ENCODE measurements at regions not wholly inside any gene's neighbourhood (a gene's known extent, or its start where the extent isn't known, plus 50 kb on each side); places are given as distances from the start of the nearest gene placed in this dataset.

- no peak for DNase-seq
- Histone ChIP-seq H3K9me3 (no peaks in the 10 kb centered on the region), H3K4me1 (no peaks in the 10 kb centered on the region), H3K4me3 (ENCODE audit: low read depth, low read length) (no peak overlapping the region), H3K36me3 (no peaks in the 10 kb centered on the region), H3K27me3 (no peaks in the 10 kb centered on the region)
- no peak for TF ChIP-seq CTCF (IDR thresholded peaks at IDR 0.05; ENCODE audit: low read depth, low read length)
Observed at GRCh38 chr3:157930000-157930780, 176.0 kb downstream of the SHOX2 start.

GRCh38 chr3:157926822-157927221, 179.4 kb downstream of the SHOX2 start:
- Histone ChIP-seq H3K4me1 (no peaks in the 10 kb centered on the region), H3K36me3 (no peaks in the 10 kb centered on the region), H3K27me3 (no peaks in the 10 kb centered on the region), H3K9me3 (no peaks in the 10 kb centered on the region), H3K4me3 (ENCODE audit: low read depth, low read length) (no peak overlapping the region)
- TF ChIP-seq CTCF (IDR thresholded peaks at IDR 0.05; ENCODE audit: low read depth, low read length), result no peak
- no peak for DNase-seq

GRCh38 chr3:157922614-157923013, 183.6 kb downstream of the SHOX2 start:
- no peak for DNase-seq
- H3K36me3 ChIP-seq, result no peaks in the 10 kb centered on the region
- H3K4me3 ChIP-seq (ENCODE audit: low read depth, low read length), result no peak overlapping the region
- TF ChIP-seq CTCF (IDR thresholded peaks at IDR 0.05; ENCODE audit: low read depth, low read length), result no peak
- H3K4me1 ChIP-seq, result peaks cover 3% of the 10 kb centered on the region; the same call in 1 of the 2 replicates
- H3K9me3 ChIP-seq, result no peaks in the 10 kb centered on the region
- H3K27me3 ChIP-seq, result no peaks in the 10 kb centered on the region

DNA sequence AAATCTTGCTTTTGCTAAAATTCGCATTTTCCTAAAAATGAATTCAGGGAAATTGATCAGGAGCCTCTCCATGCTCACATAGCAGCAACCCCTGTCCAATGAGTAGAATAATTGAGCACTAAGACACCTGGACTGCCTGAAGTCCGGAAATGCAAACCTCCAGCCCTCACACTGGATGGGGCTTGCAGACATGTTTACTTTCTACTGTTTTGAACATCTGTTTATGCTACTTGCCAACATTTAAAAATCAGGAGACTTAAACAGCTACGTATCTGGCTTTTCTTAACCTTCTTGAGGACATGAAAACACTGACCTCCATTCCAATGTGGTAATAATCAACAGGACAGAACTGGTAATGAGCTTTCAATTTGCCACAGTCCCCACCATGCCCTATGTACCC, 184.4 kb downstream of the SHOX2 start:
- DNase-seq, result no peak
- Histone ChIP-seq H3K27me3 (no peaks in the 10 kb centered on the region), H3K4me3 (ENCODE audit: low read depth, low read length) (no peak overlapping the region), H3K9me3 (no peaks in the 10 kb centered on the region), H3K36me3 (no peaks in the 10 kb centered on the region), H3K4me1 (peaks cover 3% of the 10 kb centered on the region; the same call in 1 of the 2 replicates)
- no peak for TF ChIP-seq CTCF (IDR thresholded peaks at IDR 0.05; ENCODE audit: low read depth, low read length)

DNA sequence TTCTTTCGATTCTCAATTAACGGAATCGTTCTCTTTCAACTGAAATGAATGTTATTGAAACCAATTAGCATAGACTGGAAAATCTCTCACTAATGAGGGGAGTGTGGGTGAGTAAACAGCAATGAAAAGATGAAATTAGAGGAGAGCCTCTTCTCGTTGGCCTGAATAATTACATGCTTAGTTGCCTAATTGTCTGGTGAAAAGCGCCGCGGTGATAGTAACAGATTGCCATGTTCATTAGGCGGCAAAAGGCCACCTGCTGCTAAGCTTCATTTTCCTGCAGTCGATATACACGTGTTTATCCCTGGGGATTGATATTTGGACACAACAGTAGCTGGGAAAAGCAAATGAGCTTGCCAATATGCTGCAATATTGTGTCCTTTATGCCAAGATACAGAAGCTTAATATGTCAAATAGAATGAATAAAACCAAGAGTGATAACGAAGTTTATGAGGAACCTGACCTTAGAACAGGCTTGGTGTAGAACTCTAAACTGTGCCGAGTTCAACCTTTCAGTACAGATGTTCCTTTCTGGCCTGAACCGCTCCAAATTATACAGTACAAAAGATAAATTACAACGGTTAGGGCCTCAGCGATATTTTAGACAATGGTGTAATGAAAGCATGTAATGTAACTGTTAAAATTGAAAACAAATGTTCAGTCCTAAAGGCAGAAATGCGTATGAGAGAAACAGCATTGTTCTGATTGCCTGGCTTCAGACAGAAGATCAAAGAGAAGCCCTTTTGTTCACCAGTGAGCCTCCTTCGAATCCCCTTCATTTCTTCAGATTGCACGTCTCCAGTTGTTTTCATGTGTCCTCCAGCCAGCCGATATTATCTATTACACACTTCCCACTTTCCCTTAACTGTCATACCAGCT, 185.2 kb downstream of the SHOX2 start:
- Histone ChIP-seq H3K4me1 (peaks cover 3% of the 10 kb centered on the region; the same call in 1 of the 2 replicates), H3K4me3 (ENCODE audit: low read depth, low read length) (no peak overlapping the region), H3K36me3 (no peaks in the 10 kb centered on the region), H3K27me3 (no peaks in the 10 kb centered on the region), H3K9me3 (no peaks in the 10 kb centered on the region)
- TF ChIP-seq CTCF (IDR thresholded peaks at IDR 0.05; ENCODE audit: low read depth, low read length), result no peak
- no peak for DNase-seq
